ENCODE measurements at regions not wholly inside any gene's neighbourhood (a gene's known extent, or its start where the extent isn't known, plus 50 kb on each side); places are given as distances from the start of the nearest gene placed in this dataset.

DNA sequence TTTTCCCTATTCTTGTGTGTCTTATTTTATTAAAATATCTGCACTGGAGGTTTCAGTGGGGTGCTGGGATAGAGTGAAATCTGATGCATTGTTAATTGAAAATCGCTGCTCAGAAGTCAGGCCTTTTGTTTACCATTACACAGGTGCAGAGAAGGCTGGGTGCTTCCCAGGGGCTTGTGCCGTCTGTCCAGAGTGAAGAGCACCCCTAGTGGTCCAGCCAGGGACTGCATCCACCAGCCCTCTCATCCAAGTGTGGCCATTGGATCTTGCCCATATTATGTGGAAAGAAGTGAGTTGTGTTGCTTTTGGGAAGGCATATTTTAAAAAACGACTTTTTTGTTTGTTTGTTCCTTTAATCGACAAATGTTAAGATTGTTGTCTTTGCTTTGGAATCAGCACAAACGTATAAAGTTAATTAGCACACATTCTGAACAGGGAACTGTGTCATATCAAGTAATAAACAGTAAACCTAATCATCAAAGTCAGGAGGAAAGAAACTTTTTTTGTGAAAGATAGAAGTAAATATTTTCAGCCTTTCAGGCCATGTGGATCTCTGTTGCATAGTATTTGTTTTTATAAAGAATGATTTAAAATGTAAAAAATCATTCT lies 315.6 kb downstream of the MTRR start:
- no peaks in the 10 kb centered on the region for H3K9me3 Mint-ChIP-seq
- H3K4me1 Mint-ChIP-seq, result no peaks in the 10 kb centered on the region
- no peak overlapping the region for H3K27ac Mint-ChIP-seq
- no peaks in the 10 kb centered on the region for H3K4me1 ChIP-seq
- no peaks in the 10 kb centered on the region for H3K9me3 ChIP-seq (ENCODE audit: low read depth)
- H3K4me3 ChIP-seq, result no peak overlapping the region
- DNase-seq (ENCODE audit: low spot score), result peak; percentile 70
- no peak overlapping the region for H2AFZ ChIP-seq (replicated peaks)
- no peak overlapping the region for H3K4me3 Mint-ChIP-seq
- TF ChIP-seq EZH2 (IDR thresholded peaks at IDR 0.05), result no peak
- TF ChIP-seq, protein P1, sequence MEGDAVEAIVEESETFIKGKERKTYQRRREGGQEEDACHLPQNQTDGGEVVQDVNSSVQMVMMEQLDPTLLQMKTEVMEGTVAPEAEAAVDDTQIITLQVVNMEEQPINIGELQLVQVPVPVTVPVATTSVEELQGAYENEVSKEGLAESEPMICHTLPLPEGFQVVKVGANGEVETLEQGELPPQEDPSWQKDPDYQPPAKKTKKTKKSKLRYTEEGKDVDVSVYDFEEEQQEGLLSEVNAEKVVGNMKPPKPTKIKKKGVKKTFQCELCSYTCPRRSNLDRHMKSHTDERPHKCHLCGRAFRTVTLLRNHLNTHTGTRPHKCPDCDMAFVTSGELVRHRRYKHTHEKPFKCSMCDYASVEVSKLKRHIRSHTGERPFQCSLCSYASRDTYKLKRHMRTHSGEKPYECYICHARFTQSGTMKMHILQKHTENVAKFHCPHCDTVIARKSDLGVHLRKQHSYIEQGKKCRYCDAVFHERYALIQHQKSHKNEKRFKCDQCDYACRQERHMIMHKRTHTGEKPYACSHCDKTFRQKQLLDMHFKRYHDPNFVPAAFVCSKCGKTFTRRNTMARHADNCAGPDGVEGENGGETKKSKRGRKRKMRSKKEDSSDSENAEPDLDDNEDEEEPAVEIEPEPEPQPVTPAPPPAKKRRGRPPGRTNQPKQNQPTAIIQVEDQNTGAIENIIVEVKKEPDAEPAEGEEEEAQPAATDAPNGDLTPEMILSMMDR (IDR thresholded peaks at IDR 0.05), result peak; percentile 94
- H3K27me3 Mint-ChIP-seq (ENCODE audit: insufficient read depth, low read depth), result peaks cover 5% of the 10 kb centered on the region
- no peak overlapping the region for H3K27ac ChIP-seq
- no peaks in the 10 kb centered on the region for H3K36me3 ChIP-seq
- no peaks in the 10 kb centered on the region for H4K20me1 ChIP-seq (ENCODE audit: low read depth)
- no peak overlapping the region for H3K9ac ChIP-seq
- no peaks in the 10 kb centered on the region for H3F3A ChIP-seq (ENCODE audit: low read depth)
- no peak overlapping the region for H3K4me2 ChIP-seq
- no peaks in the 10 kb centered on the region for H3K36me3 Mint-ChIP-seq
- H3K79me2 ChIP-seq (ENCODE audit: low read depth), result no peaks in the 10 kb centered on the region
- H3K27me3 ChIP-seq, result no peaks in the 10 kb centered on the region

DNA sequence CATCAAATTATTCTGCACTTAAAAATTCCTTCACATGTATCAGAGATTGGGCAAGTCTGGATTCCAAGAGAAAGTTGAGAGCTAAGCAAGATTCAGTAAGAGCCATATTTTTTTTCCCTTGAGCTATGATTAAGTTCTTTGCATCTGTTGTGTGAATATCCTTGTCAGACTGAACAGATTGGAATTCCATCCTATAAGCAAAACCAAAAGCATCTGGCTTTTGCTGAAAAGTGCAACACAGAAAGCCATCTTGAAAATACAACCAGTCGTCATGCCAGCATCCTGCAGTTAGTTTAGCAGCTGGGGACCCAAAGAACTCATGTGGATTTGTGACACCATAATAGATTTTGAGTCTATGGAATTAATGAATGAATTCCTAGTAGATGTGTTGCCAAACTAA lies 316.9 kb downstream of the MTRR start:
- no peaks in the 10 kb centered on the region for H3K4me1 Mint-ChIP-seq
- no peak overlapping the region for H3K4me2 ChIP-seq

DNA sequence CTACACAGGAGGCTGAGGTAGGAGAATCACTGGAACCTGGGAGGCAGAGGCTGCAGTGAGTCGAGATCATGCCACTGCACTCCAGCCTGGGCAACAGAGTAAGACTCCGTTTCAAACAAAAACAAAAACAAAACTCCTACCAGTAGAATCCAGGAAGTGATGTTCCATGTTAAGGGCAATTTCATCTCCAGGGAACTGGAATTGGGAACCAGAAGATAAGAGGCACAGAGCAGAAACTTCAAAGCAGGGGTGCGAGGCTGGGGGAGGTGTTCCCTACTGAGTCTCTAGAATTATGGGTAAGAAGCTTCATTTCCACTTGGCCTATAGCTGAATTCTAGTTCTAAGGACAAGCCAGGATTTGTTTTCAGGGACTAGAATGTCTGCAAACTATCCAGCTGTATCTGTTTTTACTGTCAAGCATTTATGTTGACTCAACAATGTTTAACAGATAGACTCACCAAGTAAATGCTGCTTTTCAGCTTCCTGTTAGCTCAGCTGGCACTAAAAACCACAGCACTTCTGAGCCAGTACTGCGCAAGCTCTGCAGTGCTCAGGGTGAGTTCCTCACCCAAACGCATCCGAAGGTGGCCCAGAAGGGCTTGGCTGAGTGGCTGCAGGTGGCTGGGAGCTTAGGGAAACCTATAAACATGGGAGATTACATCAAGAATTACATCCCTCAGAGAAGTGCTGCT lies 320.1 kb downstream of the MTRR start:
- Histone ChIP-seq H2AFZ (replicated peaks) (no peak overlapping the region), H3K9me3 (ENCODE audit: low read depth) (no peaks in the 10 kb centered on the region), H3K27me3 (no peaks in the 10 kb centered on the region), H4K20me1 (ENCODE audit: low read depth) (no peaks in the 10 kb centered on the region), H3K4me3 (no peak overlapping the region), H3F3A (ENCODE audit: low read depth) (no peaks in the 10 kb centered on the region), H3K79me2 (ENCODE audit: low read depth) (no peaks in the 10 kb centered on the region), H3K27ac (no peak overlapping the region), H3K4me2 (no peak overlapping the region), H3K9ac (no peak overlapping the region), H3K4me1 (no peaks in the 10 kb centered on the region), H3K36me3 (no peaks in the 10 kb centered on the region)
- Mint-ChIP-seq H3K9me3 (peaks cover 5% of the 10 kb centered on the region), H3K4me1 (no peaks in the 10 kb centered on the region), H3K27ac (no peak overlapping the region), H3K27me3 (ENCODE audit: insufficient read depth, low read depth) (no peaks in the 10 kb centered on the region), H3K4me3 (no peak overlapping the region), H3K36me3 (no peaks in the 10 kb centered on the region)
- TF ChIP-seq EZH2phosphoT487 (IDR thresholded peaks at IDR 0.05) (no peak), EZH2 (IDR thresholded peaks at IDR 0.05) (no peak)
- TF ChIP-seq, protein P1 (IDR thresholded peaks at IDR 0.05), result no peak
- no peak for DNase-seq (ENCODE audit: low spot score)

More for the DNA sequence above, 316.9 kb downstream of the MTRR start:
- no peak overlapping the region for H3K27ac ChIP-seq
- no peaks in the 10 kb centered on the region for H3F3A ChIP-seq (ENCODE audit: low read depth)
- H3K27me3 ChIP-seq, result no peaks in the 10 kb centered on the region
- H3K79me2 ChIP-seq (ENCODE audit: low read depth), result no peaks in the 10 kb centered on the region
- no peaks in the 10 kb centered on the region for H4K20me1 ChIP-seq (ENCODE audit: low read depth)
- no peaks in the 10 kb centered on the region for H3K9me3 ChIP-seq (ENCODE audit: low read depth)
- Mint-ChIP-seq H3K9me3 (no peaks in the 10 kb centered on the region), H3K27ac (no peak overlapping the region), H3K36me3 (no peaks in the 10 kb centered on the region), H3K4me3 (no peak overlapping the region), H3K27me3 (ENCODE audit: insufficient read depth, low read depth) (peaks cover 5% of the 10 kb centered on the region)
- DNase-seq (ENCODE audit: low spot score), result no peak
- H2AFZ ChIP-seq (replicated peaks), result no peak overlapping the region
- H3K36me3 ChIP-seq, result no peaks in the 10 kb centered on the region
- no peak overlapping the region for H3K4me3 ChIP-seq
- TF ChIP-seq, protein P1 (IDR thresholded peaks at IDR 0.05), result no peak
- no peak for TF ChIP-seq EZH2phosphoT487 (IDR thresholded peaks at IDR 0.05)
- no peak for TF ChIP-seq EZH2 (IDR thresholded peaks at IDR 0.05)
- no peak overlapping the region for H3K9ac ChIP-seq
- no peaks in the 10 kb centered on the region for H3K4me1 ChIP-seq
